Left renal cortex interstitium (tissue), 4 donors: ENCODE measurements at regions not wholly inside any gene's neighbourhood (a gene's known extent, or its start where the extent isn't known, plus 50 kb on each side); places are given as distances from the start of the nearest gene placed in this dataset.
"Not testable (repeated sequence)": the region's sequence is repeated elsewhere in the genome, so short reads cannot be mapped to it uniquely, and the experiment has no call there.

ENCODE experiments used
- DNase-seq, 4 donors: peaks; one replicate each; pipeline ENCODE4 v3.0.0-alpha.2; 2013; ENCODE audit warnings: low read depth in 4 of 4, low spot score in 2 of 4, missing footprints in 1 of 4

- no peak for DNase-seq
These were observed 200.0 kb upstream of the SULF2 start for GRCh38 chr20:47985092-47985850.

GRCh38 chr20:47984437-47984836, 199.2 kb upstream of the SULF2 start:
- DNase-seq: no peak

- DNase-seq: not testable (repeated sequence)
These were observed 198.4 kb upstream of the SULF2 start for GRCh38 chr20:47983642-47984041.

GRCh38 chr20:47982574-47983360, 197.5 kb upstream of the SULF2 start:
- DNase-seq: no peak

- DNase-seq: no peak
These were observed 195.9 kb upstream of the SULF2 start for GRCh38 chr20:47981222-47981621.

GRCh38 chr20:47980336-47981177, 195.3 kb upstream of the SULF2 start:
- no peak for DNase-seq

GRCh38 chr20:47979361-47980095, 194.2 kb upstream of the SULF2 start:
- DNase-seq: not testable (repeated sequence)

- not testable (repeated sequence) for DNase-seq
These were observed 193.3 kb upstream of the SULF2 start for GRCh38 chr20:47978428-47979120.

- not testable (repeated sequence) for DNase-seq
These were observed 192.5 kb upstream of the SULF2 start for GRCh38 chr20:47977789-47978252.

- DNase-seq: not testable (repeated sequence)
These were observed 191.9 kb upstream of the SULF2 start for GRCh38 chr20:47977017-47977788.

- DNase-seq: no peak
These were observed 189.1 kb upstream of the SULF2 start for GRCh38 chr20:47974234-47974878.

GRCh38 chr20:47973519-47974233, 188.4 kb upstream of the SULF2 start:
- DNase-seq: no peak

- no peak for DNase-seq
These were observed 187.6 kb upstream of the SULF2 start for GRCh38 chr20:47972916-47973309.

GRCh38 chr20:47972297-47972915, 187.1 kb upstream of the SULF2 start:
- not testable (repeated sequence) for DNase-seq

GRCh38 chr20:47971058-47971791, 185.9 kb upstream of the SULF2 start:
- no peak for DNase-seq

- no peak for DNase-seq
These were observed 185.1 kb upstream of the SULF2 start for GRCh38 chr20:47970282-47970903.
